ENCODE measurements at regions not wholly inside any gene's neighbourhood (a gene's known extent, or its start where the extent isn't known, plus 50 kb on each side); places are given as distances from the start of the nearest gene placed in this dataset.

- H3K4me3 Mint-ChIP-seq, result no peak overlapping the region
- no peak for DNase-seq
- ATAC-seq (replicated peaks in 1 of 2), result no peak
- H3K36me3 Mint-ChIP-seq (ENCODE audit: insufficient read depth in 2 of 2), result no peaks in the 10 kb centered on the region
- H3K4me1 Mint-ChIP-seq (ENCODE audit: low read depth), result no peaks in the 10 kb centered on the region
- no peaks in the 10 kb centered on the region for H3K27me3 Mint-ChIP-seq (ENCODE audit: low read depth)
- no peaks in the 10 kb centered on the region for H3K9me3 Mint-ChIP-seq
- H3K27ac Mint-ChIP-seq, result no peak overlapping the region
These were observed 209.1 kb downstream of the CMPK2 start for GRCh38 chr2:6656633-6657032.

DNA sequence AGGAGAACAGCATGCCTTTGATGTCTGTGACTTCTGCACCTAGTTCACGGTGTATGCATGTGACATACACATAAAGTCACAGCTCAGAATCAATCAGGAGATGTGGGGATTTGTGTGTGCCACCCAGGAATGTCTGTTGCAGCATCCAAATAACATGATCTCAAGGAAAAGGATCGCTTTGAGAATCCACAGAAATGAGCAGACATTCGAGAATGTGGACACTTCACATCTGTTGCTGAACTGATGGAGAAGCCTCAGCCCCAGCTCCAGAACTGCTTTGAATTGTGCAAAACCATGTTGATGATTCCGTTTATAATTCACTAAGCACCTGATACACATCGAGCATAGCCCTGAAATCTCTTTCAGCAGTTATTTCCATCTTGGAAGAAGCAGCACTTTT, 208.6 kb downstream of the CMPK2 start:
- no peak overlapping the region for H3K27ac Mint-ChIP-seq

DNA sequence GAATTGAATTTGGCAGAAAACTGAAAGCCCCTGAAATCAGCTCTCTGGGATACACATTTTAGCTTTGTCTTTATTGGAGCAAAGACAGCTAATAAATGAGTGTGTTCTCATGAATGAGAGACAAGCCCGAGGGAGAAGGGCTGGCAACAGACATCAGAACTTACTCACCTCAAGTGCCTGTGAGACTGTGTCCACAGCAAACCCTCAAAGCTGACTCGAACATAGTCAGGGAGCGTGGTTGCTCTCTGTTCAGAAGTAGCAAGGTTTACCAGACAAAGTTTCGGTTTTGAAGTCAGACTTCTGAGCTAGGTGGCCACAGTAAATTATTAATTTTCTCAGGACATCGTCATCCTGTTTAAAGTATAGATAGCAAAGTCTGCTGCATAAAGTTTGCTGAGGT, 207.9 kb downstream of the CMPK2 start:
- Mint-ChIP-seq H3K4me3 (no peak overlapping the region), H3K27ac (no peak overlapping the region), H3K36me3 (ENCODE audit: insufficient read depth in 2 of 2) (no peaks in the 10 kb centered on the region), H3K27me3 (ENCODE audit: low read depth) (no peaks in the 10 kb centered on the region), H3K9me3 (no peaks in the 10 kb centered on the region), H3K4me1 (ENCODE audit: low read depth) (no peaks in the 10 kb centered on the region)
- DNase-seq (no peak), ATAC-seq (replicated peaks in 1 of 2) (no peak)

More for the DNA sequence above, 208.6 kb downstream of the CMPK2 start:
- Mint-ChIP-seq H3K4me1 (ENCODE audit: low read depth) (no peaks in the 10 kb centered on the region), H3K4me3 (no peak overlapping the region), H3K27me3 (ENCODE audit: low read depth) (no peaks in the 10 kb centered on the region), H3K9me3 (no peaks in the 10 kb centered on the region), H3K36me3 (ENCODE audit: insufficient read depth in 2 of 2) (no peaks in the 10 kb centered on the region)
- no peak for ATAC-seq (replicated peaks in 1 of 2)
- no peak for DNase-seq

DNA sequence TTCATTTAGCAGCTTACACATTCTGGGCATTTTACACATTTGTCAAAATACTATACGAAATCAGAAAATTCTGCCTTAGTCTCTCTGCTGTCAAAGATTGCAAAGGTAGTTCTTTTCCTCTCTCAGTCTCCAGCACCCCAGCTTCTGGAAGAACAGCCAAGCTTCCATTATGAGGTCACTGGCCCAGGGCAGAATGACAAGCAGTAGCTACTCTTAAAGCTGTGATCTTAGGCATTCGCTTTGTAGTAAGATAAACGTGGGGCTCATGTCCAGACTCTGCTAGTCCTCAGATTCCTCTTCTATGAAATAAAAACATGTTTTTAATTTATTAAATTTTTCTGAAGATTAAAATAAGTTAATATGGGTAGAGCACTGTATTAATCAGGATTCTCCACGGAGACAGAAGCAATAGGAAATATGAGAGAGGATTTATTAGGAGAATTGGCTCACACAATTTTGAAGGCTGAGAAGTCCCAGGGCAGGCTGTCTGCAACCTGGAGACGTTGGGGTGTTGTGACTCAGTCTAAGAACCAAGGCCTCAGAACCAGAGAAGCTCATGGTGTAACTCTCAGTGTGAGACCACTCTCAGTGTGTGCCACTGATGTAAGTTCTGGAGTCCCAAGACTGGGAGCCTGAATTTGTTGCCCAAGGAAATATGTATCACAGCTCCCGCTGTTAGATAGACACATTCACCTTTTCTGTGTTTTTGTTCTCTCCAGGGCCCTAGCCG, 201.2 kb downstream of the CMPK2 start:
- H3K4me3 Mint-ChIP-seq, result no peak overlapping the region
- H3K4me1 Mint-ChIP-seq (ENCODE audit: low read depth), result no peaks in the 10 kb centered on the region
- no peaks in the 10 kb centered on the region for H3K9me3 Mint-ChIP-seq
- no peak overlapping the region for H3K27ac Mint-ChIP-seq
- DNase-seq (no peak), ATAC-seq (replicated peaks in 1 of 2) (no peak)
- no peaks in the 10 kb centered on the region for H3K36me3 Mint-ChIP-seq (ENCODE audit: insufficient read depth in 2 of 2)
- H3K27me3 Mint-ChIP-seq (ENCODE audit: low read depth), result no peaks in the 10 kb centered on the region

- DNase-seq (no peak), ATAC-seq (replicated peaks in 1 of 2) (no peak)
- Mint-ChIP-seq H3K27ac (no peak overlapping the region), H3K27me3 (ENCODE audit: low read depth) (no peaks in the 10 kb centered on the region), H3K9me3 (no peaks in the 10 kb centered on the region), H3K4me3 (no peak overlapping the region), H3K4me1 (ENCODE audit: low read depth) (no peaks in the 10 kb centered on the region), H3K36me3 (ENCODE audit: insufficient read depth in 2 of 2) (no peaks in the 10 kb centered on the region)
These were observed 200.3 kb downstream of the CMPK2 start for GRCh38 chr2:6665093-6666045.

GRCh38 chr2:6667326-6667725, 198.4 kb downstream of the CMPK2 start:
- Mint-ChIP-seq H3K27me3 (ENCODE audit: low read depth) (no peaks in the 10 kb centered on the region), H3K9me3 (peaks cover 0 to 1% of the 10 kb centered on the region in 2 donors), H3K36me3 (ENCODE audit: insufficient read depth in 2 of 2) (no peaks in the 10 kb centered on the region), H3K4me1 (ENCODE audit: low read depth) (no peaks in the 10 kb centered on the region), H3K4me3 (no peak overlapping the region), H3K27ac (no peak overlapping the region)
- DNase-seq (no peak), ATAC-seq (replicated peaks in 1 of 2) (no peak)

- Mint-ChIP-seq H3K4me1 (ENCODE audit: low read depth) (no peaks in the 10 kb centered on the region), H3K27me3 (ENCODE audit: low read depth) (no peaks in the 10 kb centered on the region), H3K4me3 (no peak overlapping the region), H3K27ac (no peak overlapping the region), H3K36me3 (ENCODE audit: insufficient read depth in 2 of 2) (no peaks in the 10 kb centered on the region), H3K9me3 (peaks cover 0 to 1% of the 10 kb centered on the region in 2 donors)
- ATAC-seq (replicated peaks in 1 of 2), result no peak
- no peak for DNase-seq
These were observed 193.8 kb downstream of the CMPK2 start for GRCh38 chr2:6671913-6672312.

DNA sequence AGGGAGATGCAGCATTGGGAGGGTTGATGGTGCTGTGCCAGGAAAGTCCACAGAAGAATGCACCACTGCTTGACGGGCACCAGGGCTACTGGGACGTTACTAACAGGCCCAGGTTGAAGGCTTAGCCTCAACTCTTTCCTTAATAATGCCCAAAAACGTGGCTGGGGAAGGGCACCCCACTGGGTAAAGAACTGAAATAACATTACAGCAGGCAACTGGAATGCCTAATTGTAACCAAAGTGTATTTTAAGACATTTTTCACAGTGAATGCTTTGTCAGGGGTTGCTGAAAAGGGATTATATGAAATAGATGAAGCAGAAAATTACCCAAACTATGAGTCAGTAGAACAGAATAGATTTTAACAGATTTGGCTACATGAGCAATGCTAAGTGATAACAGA, 191.3 kb downstream of the CMPK2 start:
- DNase-seq (no peak), ATAC-seq (replicated peaks in 1 of 2) (no peak)
- Mint-ChIP-seq H3K27ac (no peak overlapping the region), H3K36me3 (ENCODE audit: insufficient read depth in 2 of 2) (no peaks in the 10 kb centered on the region), H3K9me3 (peaks cover 0 to 1% of the 10 kb centered on the region in 2 donors), H3K4me3 (no peak overlapping the region), H3K4me1 (ENCODE audit: low read depth) (no peaks in the 10 kb centered on the region), H3K27me3 (ENCODE audit: low read depth) (peaks cover 5% of the 10 kb centered on the region)

DNA sequence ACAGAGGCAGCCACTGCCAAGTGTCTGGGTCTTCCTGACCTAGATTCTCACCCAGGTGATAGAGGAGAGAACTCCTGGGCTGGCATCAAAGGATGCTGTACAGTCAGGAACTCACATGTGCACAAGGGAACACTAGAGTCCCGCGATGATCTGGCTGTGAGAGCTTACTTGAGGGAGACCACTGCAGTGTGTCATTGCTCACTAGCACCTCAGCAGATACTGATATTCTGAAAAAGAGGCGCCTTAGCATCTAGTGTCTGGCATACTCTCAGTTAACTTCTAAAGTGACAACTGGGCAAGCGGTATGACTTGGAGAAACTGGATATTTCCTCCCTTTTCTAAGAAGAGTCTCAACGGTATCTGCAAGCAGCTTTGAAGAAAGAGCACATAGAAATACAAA, 189.9 kb downstream of the CMPK2 start:
- Mint-ChIP-seq H3K4me3 (no peak overlapping the region), H3K36me3 (ENCODE audit: insufficient read depth in 2 of 2) (no peaks in the 10 kb centered on the region)

GRCh38 chr2:6676241-6676640, 189.5 kb downstream of the CMPK2 start:
- no peak for ATAC-seq (replicated peaks in 1 of 2)
- no peaks in the 10 kb centered on the region for H3K4me1 Mint-ChIP-seq (ENCODE audit: low read depth)
- H3K27me3 Mint-ChIP-seq (ENCODE audit: low read depth), result peaks cover 5% of the 10 kb centered on the region
- no peak overlapping the region for H3K4me3 Mint-ChIP-seq
- no peaks in the 10 kb centered on the region for H3K36me3 Mint-ChIP-seq (ENCODE audit: insufficient read depth in 2 of 2)
- H3K9me3 Mint-ChIP-seq, result no peaks in the 10 kb centered on the region
- H3K27ac Mint-ChIP-seq, result no peak overlapping the region
- DNase-seq, result no peak

More for the DNA sequence above, 189.9 kb downstream of the CMPK2 start:
- H3K4me1 Mint-ChIP-seq (ENCODE audit: low read depth), result no peaks in the 10 kb centered on the region
- ATAC-seq (replicated peaks in 1 of 2) (no peak), DNase-seq (no peak)
- H3K27me3 Mint-ChIP-seq (ENCODE audit: low read depth), result peaks cover 5% of the 10 kb centered on the region
- H3K27ac Mint-ChIP-seq, result no peak overlapping the region
- no peaks in the 10 kb centered on the region for H3K9me3 Mint-ChIP-seq

DNA sequence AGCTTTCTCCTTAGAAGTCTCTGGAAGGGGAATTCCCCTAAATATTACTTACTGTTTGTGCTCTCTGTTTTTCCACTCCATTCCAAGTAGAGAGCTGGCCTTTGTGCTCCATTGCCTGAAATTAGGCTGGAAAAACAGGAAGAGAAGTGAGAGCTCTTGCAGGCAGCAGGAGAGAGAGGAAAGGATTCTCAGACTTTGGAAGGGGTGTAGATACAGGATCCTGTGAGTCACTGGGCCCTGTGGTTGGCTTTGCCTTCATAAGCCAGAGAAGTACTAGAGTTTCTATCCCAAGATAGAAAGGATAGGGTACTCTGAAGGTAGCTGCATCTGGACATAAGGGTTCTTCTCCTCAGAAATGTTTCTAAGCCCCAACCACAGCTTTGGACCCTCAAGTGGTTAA, 188.9 kb downstream of the CMPK2 start:
- H3K27ac Mint-ChIP-seq, result no peak overlapping the region
- H3K27me3 Mint-ChIP-seq (ENCODE audit: low read depth), result peaks cover 5% of the 10 kb centered on the region
- H3K4me3 Mint-ChIP-seq, result no peak overlapping the region
- no peaks in the 10 kb centered on the region for H3K9me3 Mint-ChIP-seq
- ATAC-seq (replicated peaks in 1 of 2), result no peak
- no peaks in the 10 kb centered on the region for H3K4me1 Mint-ChIP-seq (ENCODE audit: low read depth)
- DNase-seq, result no peak
- H3K36me3 Mint-ChIP-seq (ENCODE audit: insufficient read depth in 2 of 2), result no peaks in the 10 kb centered on the region

DNA sequence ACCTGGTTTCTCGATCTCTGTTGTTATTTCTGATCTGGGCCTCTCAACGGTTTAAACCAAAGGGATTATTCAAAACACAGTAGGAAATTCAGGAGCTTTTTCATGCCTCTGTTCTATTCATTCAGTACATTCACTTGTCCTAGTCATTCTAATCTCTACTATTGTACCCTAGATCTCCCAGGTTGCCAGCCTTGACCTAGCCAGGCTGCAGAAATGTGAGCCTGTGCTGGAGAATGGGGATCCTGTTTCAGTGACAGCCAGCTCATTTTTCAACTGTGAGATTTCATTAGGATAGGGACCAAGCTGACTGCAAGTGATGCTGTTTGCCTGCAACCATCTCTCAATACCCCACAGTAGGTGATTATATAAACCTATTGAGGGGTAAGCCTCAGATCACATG, 186.2 kb downstream of the CMPK2 start:
- ATAC-seq (replicated peaks in 1 of 2), result no peak
- H3K4me1 Mint-ChIP-seq (ENCODE audit: low read depth), result no peaks in the 10 kb centered on the region
- no peaks in the 10 kb centered on the region for H3K36me3 Mint-ChIP-seq (ENCODE audit: insufficient read depth in 2 of 2)
- H3K27ac Mint-ChIP-seq, result no peak overlapping the region
- H3K4me3 Mint-ChIP-seq, result no peak overlapping the region
- no peaks in the 10 kb centered on the region for H3K9me3 Mint-ChIP-seq
- no peak for DNase-seq
- H3K27me3 Mint-ChIP-seq (ENCODE audit: low read depth), result peaks cover 5% of the 10 kb centered on the region

DNA sequence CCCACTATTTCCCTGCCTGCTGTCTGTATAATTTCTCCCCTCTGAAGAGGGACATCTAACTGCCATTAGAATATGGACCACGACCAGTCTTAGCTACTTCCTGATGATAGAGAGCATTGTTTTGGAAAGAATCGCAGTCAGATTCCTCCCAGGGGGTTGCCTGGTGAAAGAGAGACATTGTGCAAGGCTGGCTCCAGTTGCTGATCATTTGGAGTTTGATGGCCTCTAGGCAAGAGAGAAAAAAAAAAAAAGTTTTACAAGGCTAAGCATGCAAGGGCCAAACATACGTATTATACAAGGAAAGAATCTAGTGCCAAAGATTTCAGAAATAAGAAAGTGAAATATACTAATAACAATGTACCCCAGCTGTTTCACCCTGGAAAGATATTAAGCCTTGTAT, 182.2 kb downstream of the CMPK2 start:
- ATAC-seq (replicated peaks in 1 of 2) (no peak), DNase-seq (no peak)
- H3K36me3 Mint-ChIP-seq (ENCODE audit: insufficient read depth in 2 of 2), result no peaks in the 10 kb centered on the region
- H3K4me1 Mint-ChIP-seq (ENCODE audit: low read depth), result no peaks in the 10 kb centered on the region
- H3K27ac Mint-ChIP-seq, result no peak overlapping the region
- no peak overlapping the region for H3K4me3 Mint-ChIP-seq
- no peaks in the 10 kb centered on the region for H3K9me3 Mint-ChIP-seq
- peaks cover 6% of the 10 kb centered on the region for H3K27me3 Mint-ChIP-seq (ENCODE audit: low read depth)
